Activated naive CD8-positive, alpha-beta T cell treated with anti-CD3 and anti-CD28 coated beads, Interleukin-2, amount 50 U/mL, for 24 hours (primary cell): ENCODE measurements at regions not wholly inside any gene's neighbourhood (a gene's known extent, or its start where the extent isn't known, plus 50 kb on each side); places are given as distances from the start of the nearest gene placed in this dataset.

ENCODE experiments used
- ATAC-seq: fragments of 150-1000 bp; cut with Tn5 transposase; one replicate; pipeline ENCODE4 v1.10.0; 2021
- DNase-seq: peaks from one replicate; pipeline ENCODE4 v3.0.0; 2021
- H3K27ac Mint-ChIP-seq: one replicate; pipeline ENCODE4 v1.8.0; 2021; ENCODE audit warnings: mild to moderate bottlenecking, mixed read lengths
- H3K27me3 Mint-ChIP-seq: one replicate; pipeline ENCODE4 v1.8.0; 2021; ENCODE audit warnings: mixed read lengths
- H3K36me3 Mint-ChIP-seq: one replicate; pipeline ENCODE4 v1.8.0; 2021; ENCODE audit warnings: low read depth, mixed read lengths
- H3K4me1 Mint-ChIP-seq: one replicate; pipeline ENCODE4 v1.8.0; 2021; ENCODE audit warnings: mixed read lengths
- H3K4me3 Mint-ChIP-seq: one replicate; pipeline ENCODE4 v1.8.0; 2021; ENCODE audit warnings: mild to moderate bottlenecking, moderate library complexity, mixed read lengths
- H3K9me3 Mint-ChIP-seq: one replicate; pipeline ENCODE4 v1.8.0; 2021; ENCODE audit warnings: mixed read lengths

GRCh38 chr2:173606619-173607248, 252.1 kb downstream of the CDCA7 start:
- H3K4me1 Mint-ChIP-seq: no peaks in the 10 kb centered on the region
- no peaks in the 10 kb centered on the region for H3K36me3 Mint-ChIP-seq
- ATAC-seq (no peak), DNase-seq (no peak)
- no peaks in the 10 kb centered on the region for H3K9me3 Mint-ChIP-seq
- H3K4me3 Mint-ChIP-seq: no peak overlapping the region
- no peak overlapping the region for H3K27ac Mint-ChIP-seq
- peaks cover 14% of the 10 kb centered on the region for H3K27me3 Mint-ChIP-seq

DNA sequence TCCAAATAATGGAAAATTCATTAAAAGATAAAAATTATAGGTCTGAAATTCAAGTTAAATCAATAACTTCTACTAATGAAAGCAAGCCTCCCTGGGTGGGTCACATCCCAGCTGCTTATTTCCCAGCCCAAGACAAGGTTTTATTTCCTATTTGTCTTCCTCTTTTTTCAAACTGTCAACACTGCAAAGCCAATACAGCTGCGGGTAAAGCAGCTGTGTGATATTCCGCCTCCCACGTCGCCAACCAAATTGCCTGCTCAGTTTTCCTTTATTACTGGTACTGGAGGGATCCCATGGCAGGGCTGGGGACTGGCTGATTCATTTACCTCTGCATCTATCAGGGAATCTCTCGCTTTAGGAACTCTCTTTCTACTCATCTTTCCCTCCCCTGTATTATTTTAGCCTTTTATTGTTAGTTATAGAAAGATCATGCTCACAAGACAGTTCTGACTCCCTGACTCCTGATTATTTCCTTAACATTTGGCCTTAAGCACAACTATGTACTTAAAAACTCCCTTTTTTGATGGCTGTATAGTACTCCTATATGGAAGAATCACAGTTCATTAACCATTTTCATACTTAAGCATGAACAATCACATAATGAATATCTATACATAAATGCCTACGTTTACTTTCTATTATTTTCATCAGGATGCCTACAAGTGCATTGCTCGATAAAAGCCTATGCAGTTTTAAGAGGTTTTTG, 253.1 kb downstream of the CDCA7 start:
- Mint-ChIP-seq H3K27ac (no peak overlapping the region), H3K4me1 (no peaks in the 10 kb centered on the region), H3K27me3 (peaks cover 15% of the 10 kb centered on the region), H3K36me3 (no peaks in the 10 kb centered on the region), H3K4me3 (no peak overlapping the region), H3K9me3 (no peaks in the 10 kb centered on the region)
- DNase-seq (no peak), ATAC-seq (no peak)

DNA sequence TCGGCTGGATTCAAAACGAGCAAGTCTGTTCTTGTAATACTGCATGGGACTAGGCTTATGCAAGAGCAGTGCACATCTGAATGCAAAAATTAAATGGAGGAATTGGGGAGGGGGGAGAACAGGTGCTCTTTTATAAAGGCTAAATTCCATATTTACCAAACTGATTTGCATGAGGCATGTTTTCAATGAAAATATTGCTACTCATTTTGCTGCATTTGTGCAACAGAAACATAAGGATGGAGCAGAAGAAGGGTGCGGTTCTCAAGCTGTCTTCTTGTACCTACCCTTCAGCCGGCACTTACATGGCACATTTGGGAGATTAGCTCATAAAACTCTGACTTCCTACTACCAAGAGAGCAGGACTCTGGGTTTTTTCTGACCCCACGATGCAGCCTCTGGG, 256.4 kb downstream of the CDCA7 start:
- peaks cover 15% of the 10 kb centered on the region for H3K27me3 Mint-ChIP-seq
- no peak for ATAC-seq

DNA sequence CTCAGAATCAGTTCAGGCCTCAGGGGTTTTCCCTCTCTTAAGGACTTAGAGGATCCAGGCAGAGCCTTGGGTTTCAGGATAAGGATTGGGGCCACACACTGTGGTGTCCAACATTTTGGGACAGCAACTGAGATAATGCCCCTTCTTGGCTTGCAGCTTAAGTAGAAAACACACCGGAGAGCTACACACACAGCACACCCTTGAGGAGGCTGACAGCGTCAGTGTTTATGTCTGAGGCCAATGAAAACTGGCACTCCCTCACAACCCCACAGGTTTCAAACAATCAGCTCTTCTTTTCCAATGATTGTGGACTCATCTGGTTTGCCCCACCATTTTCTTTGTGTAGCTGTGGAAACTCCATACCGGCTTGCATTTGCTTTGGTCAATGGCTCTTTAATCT, 257.7 kb downstream of the CDCA7 start:
- Mint-ChIP-seq H3K9me3 (no peaks in the 10 kb centered on the region), H3K27me3 (peaks cover 15% of the 10 kb centered on the region), H3K4me1 (no peaks in the 10 kb centered on the region), H3K36me3 (no peaks in the 10 kb centered on the region), H3K4me3 (no peak overlapping the region), H3K27ac (no peak overlapping the region)
- DNase-seq (no peak), ATAC-seq (no peak)

More for the DNA sequence above, 256.4 kb downstream of the CDCA7 start:
- Mint-ChIP-seq H3K36me3 (no peaks in the 10 kb centered on the region), H3K4me3 (no peak overlapping the region), H3K4me1 (no peaks in the 10 kb centered on the region), H3K9me3 (no peaks in the 10 kb centered on the region), H3K27ac (no peak overlapping the region)
- no peak for DNase-seq

DNA sequence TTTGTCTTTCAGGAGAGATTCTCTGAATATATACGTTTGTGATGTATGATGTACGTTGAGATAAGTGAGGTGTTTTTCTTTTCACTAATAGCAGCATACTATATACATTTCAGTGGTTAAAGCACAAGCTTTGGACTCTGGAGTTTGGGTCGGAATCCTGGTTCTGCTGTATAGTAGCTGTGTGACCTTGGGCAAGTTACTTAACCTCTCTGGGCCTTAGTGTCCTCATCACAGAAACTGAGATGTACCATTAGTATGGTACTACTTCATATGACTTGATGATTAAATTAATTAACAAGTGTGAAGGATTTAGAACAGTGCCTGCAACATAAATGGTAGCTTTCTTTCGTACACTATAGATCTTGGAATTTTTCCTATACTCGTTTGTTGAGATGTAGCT, 258.7 kb downstream of the CDCA7 start:
- no peaks in the 10 kb centered on the region for H3K4me1 Mint-ChIP-seq
- no peaks in the 10 kb centered on the region for H3K9me3 Mint-ChIP-seq
- H3K27me3 Mint-ChIP-seq: peaks cover 9% of the 10 kb centered on the region
- H3K36me3 Mint-ChIP-seq: no peaks in the 10 kb centered on the region
- DNase-seq (no peak), ATAC-seq (no peak)
- H3K4me3 Mint-ChIP-seq: no peak overlapping the region
- no peak overlapping the region for H3K27ac Mint-ChIP-seq

- no peaks in the 10 kb centered on the region for H3K36me3 Mint-ChIP-seq
- no peaks in the 10 kb centered on the region for H3K4me1 Mint-ChIP-seq
- no peak for DNase-seq
- H3K9me3 Mint-ChIP-seq: no peaks in the 10 kb centered on the region
- peaks cover 6% of the 10 kb centered on the region for H3K27me3 Mint-ChIP-seq
- H3K27ac Mint-ChIP-seq: no peak overlapping the region
- ATAC-seq: no peak
- no peak overlapping the region for H3K4me3 Mint-ChIP-seq
These were observed 259.7 kb downstream of the CDCA7 start for GRCh38 chr2:173614265-173614930.

- no peaks in the 10 kb centered on the region for H3K36me3 Mint-ChIP-seq
- H3K4me1 Mint-ChIP-seq: no peaks in the 10 kb centered on the region
- DNase-seq (no peak), ATAC-seq (no peak)
- no peaks in the 10 kb centered on the region for H3K9me3 Mint-ChIP-seq
- no peaks in the 10 kb centered on the region for H3K27me3 Mint-ChIP-seq
- H3K4me3 Mint-ChIP-seq: no peak overlapping the region
- no peak overlapping the region for H3K27ac Mint-ChIP-seq
These were observed 269.0 kb downstream of the CDCA7 start for GRCh38 chr2:173623438-173624319.

GRCh38 chr2:173625315-173625714, 270.6 kb downstream of the CDCA7 start:
- Mint-ChIP-seq H3K9me3 (no peaks in the 10 kb centered on the region), H3K27ac (no peak overlapping the region), H3K4me3 (no peak overlapping the region), H3K4me1 (no peaks in the 10 kb centered on the region), H3K36me3 (no peaks in the 10 kb centered on the region), H3K27me3 (no peaks in the 10 kb centered on the region)
- DNase-seq: no peak
- ATAC-seq: no peak

DNA sequence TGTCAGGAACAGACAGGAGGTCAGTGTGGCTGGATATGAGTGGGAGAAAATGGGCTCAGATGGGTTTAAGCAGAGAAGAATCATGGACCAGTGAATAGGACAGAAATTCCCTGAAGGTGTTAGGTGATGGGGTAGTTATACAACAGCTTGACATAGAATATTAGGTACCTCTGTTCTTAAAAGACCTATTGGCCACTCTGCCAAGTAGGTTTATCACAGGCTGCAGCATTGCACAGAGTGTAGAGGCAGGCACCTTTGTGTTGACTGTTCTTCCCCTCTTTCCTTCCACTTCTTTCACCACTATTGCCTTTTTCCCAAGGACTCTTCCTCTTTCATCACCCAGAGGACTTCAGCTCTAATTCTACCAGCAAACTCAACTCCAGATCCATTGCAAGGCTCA, 274.4 kb downstream of the CDCA7 start:
- Mint-ChIP-seq H3K27me3 (peaks cover 11% of the 10 kb centered on the region), H3K4me3 (no peak overlapping the region), H3K36me3 (no peaks in the 10 kb centered on the region), H3K4me1 (no peaks in the 10 kb centered on the region), H3K27ac (no peak overlapping the region), H3K9me3 (peaks cover 5% of the 10 kb centered on the region)
- no peak for ATAC-seq
- DNase-seq: no peak

DNA sequence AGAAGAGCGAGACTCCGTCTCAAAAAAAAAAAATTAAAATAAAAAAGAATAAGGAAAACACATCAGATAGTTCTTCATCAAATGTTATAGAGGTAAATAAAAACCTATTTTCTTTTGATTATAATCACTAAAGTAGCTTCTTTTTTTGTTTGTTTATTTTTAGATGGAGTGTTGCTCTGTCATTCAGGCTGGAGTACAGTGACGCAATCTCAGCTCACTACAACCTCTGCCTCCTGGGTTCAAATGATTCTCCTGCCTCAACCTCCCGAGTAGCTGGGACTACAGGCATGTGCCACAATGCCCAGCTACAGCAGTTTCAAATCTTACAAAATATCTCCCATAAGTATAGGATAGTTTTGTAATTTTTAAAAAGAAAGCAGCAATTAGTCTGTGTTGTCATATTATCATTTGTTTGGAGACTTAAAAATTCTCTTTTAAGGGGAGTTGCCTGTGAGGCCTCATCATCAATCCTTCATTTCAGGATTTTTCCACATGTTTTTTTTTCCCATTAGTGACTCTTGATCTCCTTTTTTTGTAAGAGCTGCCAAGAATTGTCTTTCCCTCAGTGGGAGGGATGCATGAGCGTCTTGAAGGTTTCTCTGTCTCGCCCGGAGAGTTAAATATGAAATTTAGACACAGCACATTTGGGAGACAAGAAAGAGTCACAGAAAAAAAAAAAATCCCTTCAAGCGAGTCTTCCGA, 275.9 kb downstream of the CDCA7 start:
- H3K9me3 Mint-ChIP-seq: peaks cover 5% of the 10 kb centered on the region
- no peaks in the 10 kb centered on the region for H3K36me3 Mint-ChIP-seq
- H3K27ac Mint-ChIP-seq: no peak overlapping the region
- no peaks in the 10 kb centered on the region for H3K4me1 Mint-ChIP-seq
- DNase-seq (no peak), ATAC-seq (no peak)
- no peak overlapping the region for H3K4me3 Mint-ChIP-seq
- peaks cover 16% of the 10 kb centered on the region for H3K27me3 Mint-ChIP-seq

DNA sequence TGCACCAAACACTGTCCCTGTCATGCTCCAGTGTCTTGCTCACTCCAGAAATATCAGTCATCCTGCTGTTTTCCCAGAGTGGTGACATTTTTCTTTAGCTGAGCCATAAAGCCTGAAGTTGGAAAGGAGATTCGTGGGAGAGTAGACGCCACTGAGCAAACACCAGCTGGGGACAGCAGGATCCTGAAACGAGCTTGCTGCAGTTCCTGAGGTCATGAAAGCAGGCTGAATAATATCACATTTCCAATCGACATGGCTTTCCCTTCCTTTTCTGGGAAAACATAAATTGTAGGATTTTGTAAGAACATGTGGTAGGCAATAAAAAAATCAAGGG, 276.4 kb downstream of the CDCA7 start:
- no peak overlapping the region for H3K27ac Mint-ChIP-seq
- no peaks in the 10 kb centered on the region for H3K36me3 Mint-ChIP-seq
- H3K4me3 Mint-ChIP-seq: no peak overlapping the region
- peaks cover 16% of the 10 kb centered on the region for H3K27me3 Mint-ChIP-seq
- no peaks in the 10 kb centered on the region for H3K4me1 Mint-ChIP-seq
- no peak for ATAC-seq
- DNase-seq: no peak
- H3K9me3 Mint-ChIP-seq: peaks cover 5% of the 10 kb centered on the region

- no peak overlapping the region for H3K4me3 Mint-ChIP-seq
- no peaks in the 10 kb centered on the region for H3K4me1 Mint-ChIP-seq
- H3K27ac Mint-ChIP-seq: no peak overlapping the region
- ATAC-seq (no peak), DNase-seq (no peak)
- no peaks in the 10 kb centered on the region for H3K9me3 Mint-ChIP-seq
- no peaks in the 10 kb centered on the region for H3K36me3 Mint-ChIP-seq
- H3K27me3 Mint-ChIP-seq: peaks cover 5% of the 10 kb centered on the region
These were observed 289.5 kb downstream of the CDCA7 start for GRCh38 chr2:173644146-173644545.

- Mint-ChIP-seq H3K9me3 (no peaks in the 10 kb centered on the region), H3K4me3 (no peak overlapping the region), H3K4me1 (no peaks in the 10 kb centered on the region), H3K36me3 (no peaks in the 10 kb centered on the region), H3K27ac (no peak overlapping the region), H3K27me3 (peaks cover 4% of the 10 kb centered on the region)
- no peak for DNase-seq
- ATAC-seq: no peak
These were observed 293.1 kb downstream of the CDCA7 start for GRCh38 chr2:173647681-173648311.

- Mint-ChIP-seq H3K27ac (no peak overlapping the region), H3K4me3 (no peak overlapping the region), H3K4me1 (no peaks in the 10 kb centered on the region), H3K36me3 (no peaks in the 10 kb centered on the region), H3K9me3 (no peaks in the 10 kb centered on the region), H3K27me3 (peaks cover 4% of the 10 kb centered on the region)
- no peak for DNase-seq
- no peak for ATAC-seq
These were observed 294.1 kb downstream of the CDCA7 start for GRCh38 chr2:173648816-173649215.
